Endodermal cell (in vitro differentiated cells): ENCODE measurements at regions not wholly inside any gene's neighbourhood (a gene's known extent, or its start where the extent isn't known, plus 50 kb on each side); places are given as distances from the start of the nearest gene placed in this dataset.

Experiments used
- DNase-seq: peaks from one replicate; pipeline ENCODE4 v3.0.0-alpha.2; 2017
- H3K27ac ChIP-seq: 2 replicates; pipeline ENCODE4 v1.5.1; 2013; ENCODE audit warnings: mild to moderate bottlenecking, low read depth, low read length, moderate library complexity
- H3K27me3 ChIP-seq: 2 replicates; pipeline ENCODE4 v1.6.1; 2013; ENCODE audit warnings: mild to moderate bottlenecking, low read length, moderate library complexity; ENCODE audit not compliant: insufficient read depth, control insufficient read depth, poor library complexity, severe bottlenecking
- H3K36me3 ChIP-seq: 2 replicates; pipeline ENCODE4 v1.7.0; 2013; ENCODE audit warnings: mild to moderate bottlenecking, low read length, moderate library complexity; ENCODE audit not compliant: control insufficient read depth, insufficient read depth
- H3K4me1 ChIP-seq: one replicate; pipeline ENCODE4 v1.7.0; 2013; ENCODE audit warnings: low read length; ENCODE audit not compliant: control insufficient read depth, insufficient read depth
- H3K4me3 ChIP-seq: 2 replicates; pipeline ENCODE4 v1.5.1; 2013; ENCODE audit warnings: mild to moderate bottlenecking, low read length, moderate library complexity
- H3K9ac ChIP-seq: 2 replicates; pipeline ENCODE4 v1.6.1; 2013; ENCODE audit warnings: mild to moderate bottlenecking, low read length, moderate library complexity; ENCODE audit not compliant: poor library complexity, severe bottlenecking; ENCODE audit errors: extremely low read depth
- H3K9me3 ChIP-seq: 2 replicates; pipeline ENCODE4 v1.6.1; 2013; ENCODE audit warnings: mild to moderate bottlenecking, low read length, moderate library complexity; ENCODE audit not compliant: control insufficient read depth
- H3K27ac Mint-ChIP-seq: 2 replicates; pipeline ENCODE4 v1.8.0; 2020; ENCODE audit warnings: mixed read lengths
- H3K27me3 Mint-ChIP-seq: 2 replicates; pipeline ENCODE4 v1.8.0; 2021; ENCODE audit warnings: mild to moderate bottlenecking, mixed read lengths; ENCODE audit not compliant: insufficient read depth
- H3K36me3 Mint-ChIP-seq: 2 replicates; pipeline ENCODE4 v1.8.0; 2020; ENCODE audit warnings: low read depth, mixed read lengths
- H3K4me1 Mint-ChIP-seq: 2 replicates; pipeline ENCODE4 v1.8.0; 2020; ENCODE audit warnings: mixed read lengths
- H3K4me3 Mint-ChIP-seq: 2 replicates; pipeline ENCODE4 v1.8.0; 2020; ENCODE audit warnings: mild to moderate bottlenecking, moderate library complexity, mixed read lengths
- H3K9me3 Mint-ChIP-seq: 2 replicates; pipeline ENCODE4 v1.8.0; 2020; ENCODE audit warnings: mild to moderate bottlenecking, mixed read lengths
- WGBS, 2 experiments: methylation state at CpG; one replicate each; pipeline versions ENCODE4 v1.1.5 to v1.1.7; 2013; ENCODE audit warnings: missing lambda C conversion rate in 2 of 2, mixed read lengths in 1 of 2; ENCODE audit not compliant: insufficient coverage in 1 of 2, insufficient read length in 1 of 2; 5-methylcytosine and 5-hydroxymethylcytosine counted together
- TF ChIP-seq, protein P1 (sequence below): fragments of 200-600 bp; sonication (generic); conservative IDR thresholded peaks from 2 replicates; pipeline ENCODE4 v1.5.0; 2021; ENCODE audit warnings: antibody characterized with exemption, mild to moderate bottlenecking

DNA sequence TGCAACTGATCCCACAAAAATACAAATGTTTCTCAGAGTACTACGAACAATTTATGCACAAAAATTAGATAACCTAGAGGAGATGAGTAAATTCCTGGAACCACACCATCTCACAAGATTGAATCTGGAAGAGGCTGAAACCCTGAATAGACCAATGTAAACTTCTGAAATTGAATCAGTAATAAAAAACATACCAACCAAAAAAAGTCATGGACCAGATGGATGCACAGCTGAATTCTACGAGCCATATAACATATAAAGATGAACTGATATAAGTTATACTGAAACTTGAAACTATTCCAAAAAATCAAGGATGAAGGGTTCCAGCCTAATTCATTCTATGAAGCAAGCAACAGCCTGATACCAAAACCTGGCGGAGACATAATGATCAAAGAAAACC, 336.3 kb downstream of the PYDC2 start:
- 89 to 97% methylated on average over 1 to 3 of the region's 3 CpGs for WGBS, 2 experiments
- no peaks in the 10 kb centered on the region for H3K36me3 ChIP-seq
- Mint-ChIP-seq H3K27me3 (no peaks in the 10 kb centered on the region), H3K36me3 (peaks cover 32% of the 10 kb centered on the region), H3K4me1 (no peaks in the 10 kb centered on the region), H3K27ac (no peak overlapping the region), H3K9me3 (peaks cover 25% of the 10 kb centered on the region), H3K4me3 (no peak overlapping the region)
- no peak overlapping the region for H3K9ac ChIP-seq
- DNase-seq = no peak
- no peak overlapping the region for H3K4me3 ChIP-seq
- no peaks in the 10 kb centered on the region for H3K27me3 ChIP-seq
- H3K27ac ChIP-seq = no peak overlapping the region
- TF ChIP-seq, protein P1, sequence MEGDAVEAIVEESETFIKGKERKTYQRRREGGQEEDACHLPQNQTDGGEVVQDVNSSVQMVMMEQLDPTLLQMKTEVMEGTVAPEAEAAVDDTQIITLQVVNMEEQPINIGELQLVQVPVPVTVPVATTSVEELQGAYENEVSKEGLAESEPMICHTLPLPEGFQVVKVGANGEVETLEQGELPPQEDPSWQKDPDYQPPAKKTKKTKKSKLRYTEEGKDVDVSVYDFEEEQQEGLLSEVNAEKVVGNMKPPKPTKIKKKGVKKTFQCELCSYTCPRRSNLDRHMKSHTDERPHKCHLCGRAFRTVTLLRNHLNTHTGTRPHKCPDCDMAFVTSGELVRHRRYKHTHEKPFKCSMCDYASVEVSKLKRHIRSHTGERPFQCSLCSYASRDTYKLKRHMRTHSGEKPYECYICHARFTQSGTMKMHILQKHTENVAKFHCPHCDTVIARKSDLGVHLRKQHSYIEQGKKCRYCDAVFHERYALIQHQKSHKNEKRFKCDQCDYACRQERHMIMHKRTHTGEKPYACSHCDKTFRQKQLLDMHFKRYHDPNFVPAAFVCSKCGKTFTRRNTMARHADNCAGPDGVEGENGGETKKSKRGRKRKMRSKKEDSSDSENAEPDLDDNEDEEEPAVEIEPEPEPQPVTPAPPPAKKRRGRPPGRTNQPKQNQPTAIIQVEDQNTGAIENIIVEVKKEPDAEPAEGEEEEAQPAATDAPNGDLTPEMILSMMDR = no peak
- H3K9me3 ChIP-seq = peaks cover 29% of the 10 kb centered on the region
- no peaks in the 10 kb centered on the region for H3K4me1 ChIP-seq

DNA sequence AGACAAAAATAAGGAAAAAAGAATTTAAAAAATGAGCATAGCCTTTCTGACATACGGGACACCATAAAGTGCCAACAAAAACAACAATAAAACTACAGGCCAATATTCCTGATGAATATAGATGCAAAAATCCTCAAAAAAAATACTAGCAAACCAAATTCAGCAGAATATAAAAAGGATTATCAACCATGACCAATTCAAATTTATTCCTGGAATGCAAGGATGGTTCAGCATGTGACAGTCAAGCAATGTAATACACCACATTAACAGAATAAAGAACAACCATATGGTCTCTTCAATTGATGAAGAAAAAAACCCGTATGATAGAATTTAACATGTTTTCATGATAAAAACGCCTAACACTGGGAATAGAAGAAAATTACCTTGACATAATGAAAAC, 341.7 kb downstream of the PYDC2 start:
- no peaks in the 10 kb centered on the region for H3K4me1 Mint-ChIP-seq
- TF ChIP-seq, protein P1 = no peak
- Histone ChIP-seq H3K9me3 (peaks cover 58% of the 10 kb centered on the region), H3K4me1 (no peaks in the 10 kb centered on the region), H3K27ac (no peak overlapping the region), H3K36me3 (no peaks in the 10 kb centered on the region), H3K4me3 (no peak overlapping the region), H3K27me3 (no peaks in the 10 kb centered on the region), H3K9ac (no peak overlapping the region)
- H3K27me3 Mint-ChIP-seq = no peaks in the 10 kb centered on the region
- no peak for DNase-seq
- 98% methylated on average over 3 of the region's 3 CpGs; no CpG with 5 or more reads in 1 of the 2 experiments for WGBS, 2 experiments
- no peak overlapping the region for H3K4me3 Mint-ChIP-seq
- H3K36me3 Mint-ChIP-seq = peaks cover 50% of the 10 kb centered on the region
- no peak overlapping the region for H3K27ac Mint-ChIP-seq
- H3K9me3 Mint-ChIP-seq = peaks cover 51% of the 10 kb centered on the region

DNA sequence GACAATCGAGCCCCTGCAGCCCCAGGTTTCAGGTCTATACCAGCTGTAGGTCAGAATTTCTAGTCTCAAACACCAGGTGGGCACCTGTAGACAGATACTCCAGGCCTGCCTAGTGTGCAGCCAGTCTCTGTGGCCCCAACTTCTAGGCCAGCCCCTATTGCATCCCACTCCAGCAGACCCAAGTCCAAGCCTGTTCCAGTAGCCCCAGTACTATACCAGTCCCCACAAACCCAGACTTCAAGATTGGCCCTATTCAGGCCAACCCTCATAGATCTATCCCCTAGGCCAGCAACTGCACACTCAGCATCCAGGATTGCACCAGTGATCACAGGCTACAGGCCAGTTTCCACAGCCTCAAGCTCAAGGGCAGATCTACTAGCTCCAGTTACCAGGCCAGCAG, 344.0 kb downstream of the PYDC2 start:
- H3K4me3 Mint-ChIP-seq = no peak overlapping the region
- H3K4me3 ChIP-seq = peak overlapping the region; percentile 41

More for the DNA sequence above, 344.0 kb downstream of the PYDC2 start:
- Mint-ChIP-seq H3K27ac (no peak overlapping the region), H3K36me3 (peaks cover 52% of the 10 kb centered on the region), H3K27me3 (no peaks in the 10 kb centered on the region), H3K4me1 (no peaks in the 10 kb centered on the region), H3K9me3 (peaks cover 54% of the 10 kb centered on the region)
- no peak overlapping the region for H3K27ac ChIP-seq
- H3K36me3 ChIP-seq = no peaks in the 10 kb centered on the region
- no peaks in the 10 kb centered on the region for H3K4me1 ChIP-seq
- DNase-seq = no peak
- no peaks in the 10 kb centered on the region for H3K27me3 ChIP-seq
- no peak overlapping the region for H3K9ac ChIP-seq
- peaks cover 58% of the 10 kb centered on the region for H3K9me3 ChIP-seq
- TF ChIP-seq, protein P1 = no peak
- WGBS, 2 experiments = 82% methylated on average over 1 of the region's 1 CpG; no CpG with 5 or more reads in 1 of the 2 experiments
